CD4-positive, CD25-positive, alpha-beta regulatory T cell (primary cell): ENCODE measurements at regions not wholly inside any gene's neighbourhood (a gene's known extent, or its start where the extent isn't known, plus 50 kb on each side); places are given as distances from the start of the nearest gene placed in this dataset.

Experiments
- ATAC-seq, 2 donors: fragments of 150-1000 bp; cut with Tn5 transposase; one replicate each; pipeline ENCODE4 v1.10.0; 2021; ENCODE audit warnings: low read depth in 2 of 2, moderate number of reproducible peaks in 2 of 2, moderate library complexity in 1 of 2
- DNase-seq, 3 donors: peaks; one replicate each; pipeline versions ENCODE4 v3.0.0 to v3.0.0-alpha.2; 2012 to 2022; ENCODE audit warnings: mixed read lengths in 1 of 3
- H3K27ac ChIP-seq: one replicate; pipeline ENCODE4 v1.7.0; 2013; ENCODE audit warnings: mild to moderate bottlenecking, low read length; ENCODE audit not compliant: insufficient read depth, poor library complexity, severe bottlenecking
- H3K27me3 ChIP-seq: one replicate; pipeline ENCODE4 v1.7.0; 2013; ENCODE audit warnings: low read length; ENCODE audit not compliant: control insufficient read depth, insufficient read depth
- H3K36me3 ChIP-seq: one replicate; pipeline ENCODE4 v1.7.0; 2013; ENCODE audit warnings: mild to moderate bottlenecking, low read length, moderate library complexity; ENCODE audit not compliant: control insufficient read depth, insufficient read depth
- H3K4me1 ChIP-seq: 2 replicates; pipeline ENCODE4 v1.7.0; 2013; ENCODE audit warnings: mild to moderate bottlenecking, low read length; ENCODE audit not compliant: insufficient read depth, control insufficient read depth, poor library complexity, severe bottlenecking
- H3K4me3 ChIP-seq: one replicate; pipeline ENCODE4 v1.7.0; 2013; ENCODE audit warnings: low read depth, mild to moderate bottlenecking, low read length, moderate library complexity
- H3K9me3 ChIP-seq, 2 experiments: 1 replicate in 1 of 2; 2 replicates in 1 of 2; pipeline ENCODE4 v1.7.0; 2013; ENCODE audit warnings: low read length in 2 of 2, mild to moderate bottlenecking in 1 of 2, moderate library complexity in 1 of 2; ENCODE audit not compliant: control insufficient read depth in 2 of 2
- H3K27ac Mint-ChIP-seq, 3 donors: one replicate each; pipeline ENCODE4 v1.8.0; 2020 to 2022; ENCODE audit warnings: mild to moderate bottlenecking in 3 of 3, mixed read lengths in 3 of 3, moderate library complexity in 2 of 3
- H3K27me3 Mint-ChIP-seq: one replicate; pipeline ENCODE4 v1.8.0; 2022; ENCODE audit warnings: mild to moderate bottlenecking, mixed read lengths
- H3K36me3 Mint-ChIP-seq: one replicate; pipeline ENCODE4 v1.8.0; 2020; ENCODE audit warnings: mixed read lengths
- H3K4me1 Mint-ChIP-seq, 4 donors: one replicate each; pipeline ENCODE4 v1.8.0; 2020 to 2022; ENCODE audit warnings: mixed read lengths in 4 of 4, mild to moderate bottlenecking in 1 of 4
- H3K4me3 Mint-ChIP-seq, 4 donors: one replicate each; pipeline ENCODE4 v1.8.0; 2020 to 2022; ENCODE audit warnings: mild to moderate bottlenecking in 4 of 4, mixed read lengths in 4 of 4, moderate library complexity in 3 of 4
- H3K9me3 Mint-ChIP-seq, 7 donors: one replicate each; pipeline ENCODE4 v1.8.0; 2020 to 2022; ENCODE audit warnings: mixed read lengths in 7 of 7, mild to moderate bottlenecking in 3 of 7, moderate library complexity in 2 of 7

DNA sequence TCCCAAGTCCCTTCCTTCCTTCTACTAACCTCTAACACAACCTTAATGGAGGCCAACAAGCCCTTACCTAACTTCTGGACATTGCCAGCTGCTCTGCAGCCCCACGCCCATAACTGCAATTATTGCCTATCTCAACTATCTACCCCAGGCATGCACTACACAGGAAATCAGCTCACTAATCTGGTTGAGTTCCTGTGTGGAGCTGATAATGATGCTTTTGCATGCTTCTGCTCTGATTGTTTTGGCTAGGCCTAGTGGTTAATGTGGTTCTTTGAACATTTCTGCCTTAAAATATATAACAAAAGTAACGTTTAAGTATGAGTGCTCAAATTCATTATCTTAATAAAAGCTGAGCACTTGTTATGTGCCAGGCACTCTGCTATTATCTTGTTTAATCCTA is 463.9 kb downstream of the MFSD1 start:
- Mint-ChIP-seq H3K27me3 (no peaks in the 10 kb centered on the region), H3K4me1 (no peaks in the 10 kb centered on the region), H3K36me3 (no peaks in the 10 kb centered on the region), H3K27ac (no peak overlapping the region), H3K4me3 (no peak overlapping the region), H3K9me3 (peaks cover 0 to 3% (median 0%) of the 10 kb centered on the region in 7 donors)
- H3K4me3 ChIP-seq, result no peak overlapping the region
- no peaks in the 10 kb centered on the region for H3K36me3 ChIP-seq
- no peak overlapping the region for H3K27ac ChIP-seq
- H3K4me1 ChIP-seq, result no peaks in the 10 kb centered on the region
- DNase-seq, result no peak
- H3K27me3 ChIP-seq, result no peaks in the 10 kb centered on the region
- H3K9me3 ChIP-seq, result no peaks in the 10 kb centered on the region
- ATAC-seq, result no peak

- ATAC-seq, result no peak
- no peaks in the 10 kb centered on the region for H3K9me3 ChIP-seq
- no peak overlapping the region for H3K27ac Mint-ChIP-seq
- no peaks in the 10 kb centered on the region for H3K4me1 ChIP-seq
- H3K36me3 Mint-ChIP-seq, result no peaks in the 10 kb centered on the region
- H3K9me3 Mint-ChIP-seq, result peaks cover 0 to 3% (median 0%) of the 10 kb centered on the region in 7 donors
- H3K4me1 Mint-ChIP-seq, result no peaks in the 10 kb centered on the region
- H3K36me3 ChIP-seq, result no peaks in the 10 kb centered on the region
- peak in 1 of 3 donors; percentile 15 for DNase-seq
- no peak overlapping the region for H3K4me3 ChIP-seq
- no peak overlapping the region for H3K4me3 Mint-ChIP-seq
- H3K27ac ChIP-seq, result no peak overlapping the region
- no peaks in the 10 kb centered on the region for H3K27me3 Mint-ChIP-seq
- H3K27me3 ChIP-seq, result no peaks in the 10 kb centered on the region
Observed at GRCh38 chr3:159266779-159267178, 464.9 kb downstream of the MFSD1 start.

GRCh38 chr3:159271799-159272512 is 470.1 kb downstream of the MFSD1 start:
- ATAC-seq, result no peak
- Histone ChIP-seq H3K9me3 (no peaks in the 10 kb centered on the region), H3K4me1 (no peaks in the 10 kb centered on the region), H3K36me3 (no peaks in the 10 kb centered on the region), H3K27ac (no peak overlapping the region), H3K27me3 (no peaks in the 10 kb centered on the region), H3K4me3 (no peak overlapping the region)
- peaks cover 0 to 3% (median 0%) of the 10 kb centered on the region in 7 donors for H3K9me3 Mint-ChIP-seq
- no peak overlapping the region for H3K27ac Mint-ChIP-seq
- no peaks in the 10 kb centered on the region for H3K36me3 Mint-ChIP-seq
- H3K4me1 Mint-ChIP-seq, result no peaks in the 10 kb centered on the region
- no peak for DNase-seq
- no peaks in the 10 kb centered on the region for H3K27me3 Mint-ChIP-seq
- no peak overlapping the region for H3K4me3 Mint-ChIP-seq

DNA sequence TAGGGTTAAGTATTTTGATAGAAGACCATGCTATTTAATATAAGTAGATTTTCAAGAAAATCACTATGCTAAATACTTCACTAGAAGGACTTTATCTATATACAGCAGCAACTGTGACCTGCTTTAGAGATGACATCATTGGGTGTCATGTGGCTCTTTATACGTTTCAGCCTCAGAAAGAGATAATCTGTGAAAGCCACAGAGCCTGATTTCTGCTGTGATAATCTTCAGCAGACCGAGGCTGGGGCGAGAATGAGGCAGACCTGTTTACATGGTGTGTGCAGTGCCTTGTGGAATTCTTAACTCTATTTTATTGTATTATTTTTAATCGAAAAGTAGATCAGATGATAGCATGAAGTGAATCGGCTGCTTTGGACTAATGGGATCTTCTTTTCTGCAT is 471.2 kb downstream of the MFSD1 start:
- no peak for DNase-seq
- H3K27me3 ChIP-seq, result no peaks in the 10 kb centered on the region
- Mint-ChIP-seq H3K9me3 (peaks cover 0 to 3% (median 0%) of the 10 kb centered on the region in 7 donors), H3K27me3 (no peaks in the 10 kb centered on the region), H3K4me1 (no peaks in the 10 kb centered on the region), H3K4me3 (no peak overlapping the region), H3K27ac (no peak overlapping the region), H3K36me3 (no peaks in the 10 kb centered on the region)
- no peak overlapping the region for H3K4me3 ChIP-seq
- no peak overlapping the region for H3K27ac ChIP-seq
- no peaks in the 10 kb centered on the region for H3K4me1 ChIP-seq
- no peaks in the 10 kb centered on the region for H3K9me3 ChIP-seq
- ATAC-seq, result no peak
- H3K36me3 ChIP-seq, result no peaks in the 10 kb centered on the region

DNA sequence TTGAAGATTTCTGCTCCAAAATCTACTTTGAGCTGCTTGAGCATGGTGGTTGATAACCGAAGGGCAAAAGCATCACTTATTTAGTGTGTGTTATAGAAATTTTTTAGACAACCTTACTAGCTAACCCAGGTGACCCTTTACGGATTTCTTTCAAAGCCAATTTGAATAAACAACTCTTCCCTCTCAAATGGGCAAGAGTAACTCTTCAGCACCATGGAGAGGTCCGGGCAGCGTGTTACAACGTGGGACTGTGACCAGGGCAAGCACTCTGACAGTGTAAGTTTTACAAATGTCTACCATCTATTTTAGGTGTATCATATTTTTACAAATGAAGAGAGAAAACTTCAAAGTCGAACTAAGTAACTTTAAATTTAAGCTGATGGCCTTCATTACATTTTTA is 471.8 kb downstream of the MFSD1 start:
- H3K9me3 Mint-ChIP-seq, result peaks cover 0 to 3% (median 0%) of the 10 kb centered on the region in 7 donors
- H3K36me3 Mint-ChIP-seq, result no peaks in the 10 kb centered on the region
- no peaks in the 10 kb centered on the region for H3K27me3 Mint-ChIP-seq
- peak in 1 of 3 donors; percentile 11 for DNase-seq
- Histone ChIP-seq H3K27me3 (no peaks in the 10 kb centered on the region), H3K4me1 (no peaks in the 10 kb centered on the region), H3K27ac (no peak overlapping the region), H3K9me3 (no peaks in the 10 kb centered on the region), H3K36me3 (no peaks in the 10 kb centered on the region), H3K4me3 (no peak overlapping the region)
- ATAC-seq, result no peak
- no peak overlapping the region for H3K27ac Mint-ChIP-seq
- no peak overlapping the region for H3K4me3 Mint-ChIP-seq
- H3K4me1 Mint-ChIP-seq, result no peaks in the 10 kb centered on the region

- ATAC-seq (no peak), DNase-seq (no peak)
- no peaks in the 10 kb centered on the region for H3K4me1 Mint-ChIP-seq
- H3K27me3 ChIP-seq, result no peaks in the 10 kb centered on the region
- no peak overlapping the region for H3K4me3 ChIP-seq
- H3K27ac ChIP-seq, result no peak overlapping the region
- no peak overlapping the region for H3K27ac Mint-ChIP-seq
- no peaks in the 10 kb centered on the region for H3K36me3 Mint-ChIP-seq
- H3K36me3 ChIP-seq, result no peaks in the 10 kb centered on the region
- peaks cover 0 to 3% (median 0%) of the 10 kb centered on the region in 7 donors for H3K9me3 Mint-ChIP-seq
- H3K9me3 ChIP-seq, result no peaks in the 10 kb centered on the region
- no peak overlapping the region for H3K4me3 Mint-ChIP-seq
- H3K4me1 ChIP-seq, result no peaks in the 10 kb centered on the region
- H3K27me3 Mint-ChIP-seq, result no peaks in the 10 kb centered on the region
Observed at GRCh38 chr3:159275741-159276140, 473.9 kb downstream of the MFSD1 start.

- H3K4me3 Mint-ChIP-seq, result no peak overlapping the region
- H3K9me3 Mint-ChIP-seq, result peaks cover 0 to 3% (median 0%) of the 10 kb centered on the region in 7 donors
- no peaks in the 10 kb centered on the region for H3K27me3 Mint-ChIP-seq
Observed at GRCh38 chr3:159277814-159278213, 476.0 kb downstream of the MFSD1 start.

More at GRCh38 chr3:159277814-159278213, 476.0 kb downstream of the MFSD1 start:
- Histone ChIP-seq H3K36me3 (no peaks in the 10 kb centered on the region), H3K9me3 (no peaks in the 10 kb centered on the region), H3K4me3 (no peak overlapping the region), H3K27ac (no peak overlapping the region), H3K27me3 (no peaks in the 10 kb centered on the region), H3K4me1 (no peaks in the 10 kb centered on the region)
- Mint-ChIP-seq H3K27ac (no peak overlapping the region), H3K36me3 (no peaks in the 10 kb centered on the region), H3K4me1 (no peaks in the 10 kb centered on the region)
- DNase-seq (no peak), ATAC-seq (no peak)
